WTC11 (cell line): ENCODE measurements at regions not wholly inside any gene's neighbourhood (a gene's known extent, or its start where the extent isn't known, plus 50 kb on each side); places are given as distances from the start of the nearest gene placed in this dataset.

Source experiments
- ATAC-seq: fragments of 200-7000 bp; cut with Tn5 transposase; 2 replicates; pipeline ENCODE4 v1.10.0; 2021; ENCODE audit warnings: mild to moderate bottlenecking, moderate library complexity
- CTCF ChIA-PET: fragments of 300-600 bp; sonication (Branson Sonifier 250); formaldehyde crosslinking; loops from one replicate; lab custom pipeline; 2021; ENCODE audit warnings: antibody characterized with exemption; lab: Charles Lee
- POLR2A ChIA-PET: fragments of 350-600 bp; sonication (Branson Sonifier 250); formaldehyde crosslinking; loops from one replicate; lab custom pipeline; 2021; ENCODE audit warnings: antibody characterized with exemption; lab: Charles Lee
- DNase-seq: peaks from one replicate; pipeline ENCODE4 v3.0.0; 2021; ENCODE audit warnings: low spot score
- H3K27ac Mint-ChIP-seq: 2 replicates; pipeline ENCODE4 v1.8.0; 2021; ENCODE audit warnings: mixed read lengths
- H3K27me3 Mint-ChIP-seq: 2 replicates; pipeline ENCODE4 v1.8.0; 2021; ENCODE audit warnings: low read depth, mild to moderate bottlenecking, moderate library complexity, mixed read lengths
- H3K36me3 Mint-ChIP-seq: 2 replicates; pipeline ENCODE4 v1.8.0; 2021; ENCODE audit warnings: mixed read lengths
- H3K4me1 Mint-ChIP-seq: 2 replicates; pipeline ENCODE4 v1.8.0; 2022; ENCODE audit warnings: mixed read lengths
- H3K4me3 Mint-ChIP-seq: 2 replicates; pipeline ENCODE4 v1.8.0; 2021; ENCODE audit warnings: mild to moderate bottlenecking, moderate library complexity, mixed read lengths
- H3K9me3 Mint-ChIP-seq: 2 replicates; pipeline ENCODE4 v1.8.0; 2021; ENCODE audit warnings: mixed read lengths
- AFF4 ChIP-seq: sonication (generic); formaldehyde crosslinking; IDR thresholded peaks from 2 replicates; pipeline ENCODE4 v1.8.1; 2023; ENCODE audit warnings: mild to moderate bottlenecking, missing genetic modification reagents, borderline replicate concordance
- AR ChIP-seq: fragments of 250-450 bp; sonication (Bioruptor Pico); IDR thresholded peaks from 2 replicates; pipeline ENCODE4 v1.9.0; 2021; ENCODE audit warnings: mild to moderate bottlenecking
- ATF1 ChIP-seq: sonication (generic); formaldehyde crosslinking; IDR thresholded peaks from 2 replicates; pipeline ENCODE4 v1.8.1; 2023; ENCODE audit warnings: mild to moderate bottlenecking, moderate library complexity, missing genetic modification reagents
- ATF6 ChIP-seq: sonication (generic); formaldehyde crosslinking; IDR thresholded peaks from 2 replicates; pipeline ENCODE4 v1.8.1; 2023; ENCODE audit warnings: mild to moderate bottlenecking, missing genetic modification reagents
- CDX4 ChIP-seq: fragments of 250-450 bp; sonication (Bioruptor Pico); IDR thresholded peaks from 2 replicates; pipeline ENCODE4 v1.9.0; 2021; ENCODE audit warnings: moderate library complexity, mild to moderate bottlenecking, inconsistent platforms, borderline replicate concordance
- E2F1 ChIP-seq: sonication (generic); formaldehyde crosslinking; IDR thresholded peaks from 2 replicates; pipeline ENCODE4 v1.8.0; 2022; ENCODE audit warnings: mild to moderate bottlenecking, missing genetic modification reagents
- ERG ChIP-seq: fragments of 250-450 bp; sonication (Bioruptor Pico); IDR thresholded peaks from 2 replicates; pipeline ENCODE4 v1.8.0; 2021; ENCODE audit warnings: mild to moderate bottlenecking
- FOXJ3 ChIP-seq: sonication (generic); formaldehyde crosslinking; IDR thresholded peaks from 2 replicates; pipeline ENCODE4 v1.9.0; 2021; ENCODE audit warnings: missing genetic modification reagents, mild to moderate bottlenecking, borderline replicate concordance
- FOXP1 ChIP-seq: sonication (generic); formaldehyde crosslinking; IDR thresholded peaks from 2 replicates; pipeline ENCODE4 v1.8.0; 2022; ENCODE audit warnings: missing genetic modification reagents, mild to moderate bottlenecking, moderate library complexity, borderline replicate concordance
- NFE2L1 ChIP-seq: sonication (generic); formaldehyde crosslinking; IDR thresholded peaks from 2 replicates; pipeline ENCODE4 v1.8.1; 2023; ENCODE audit warnings: missing genetic modification reagents
- OVOL2 ChIP-seq: fragments of 250-450 bp; sonication (Bioruptor Pico); IDR thresholded peaks from 2 replicates; pipeline ENCODE4 v1.9.0; 2021; ENCODE audit warnings: mild to moderate bottlenecking, borderline replicate concordance
- PRDM15 ChIP-seq: sonication (generic); formaldehyde crosslinking; IDR thresholded peaks from 2 replicates; pipeline ENCODE4 v1.8.0; 2022; ENCODE audit warnings: missing genetic modification reagents
- PRRX2 ChIP-seq: fragments of 250-450 bp; sonication (Bioruptor Pico); IDR thresholded peaks from 2 replicates; pipeline ENCODE4 v1.8.0; 2021; ENCODE audit warnings: mild to moderate bottlenecking
- SMAD3 ChIP-seq: sonication (generic); formaldehyde crosslinking; IDR thresholded peaks from 2 replicates; pipeline ENCODE4 v1.8.0; 2022; ENCODE audit warnings: missing genetic modification reagents, mild to moderate bottlenecking, borderline replicate concordance
- TP53 ChIP-seq: sonication (generic); formaldehyde crosslinking; IDR thresholded peaks from 2 replicates; pipeline ENCODE4 v1.8.1; 2023; ENCODE audit warnings: mild to moderate bottlenecking, missing genetic modification reagents
- USF1 ChIP-seq: sonication (generic); formaldehyde crosslinking; IDR thresholded peaks from 2 replicates; pipeline ENCODE4 v1.8.0; 2022; ENCODE audit warnings: mild to moderate bottlenecking, missing genetic modification reagents
- ZNF138 ChIP-seq: sonication (generic); formaldehyde crosslinking; conservative IDR thresholded peaks from 2 replicates; pipeline ENCODE4 v1.8.1; 2022; ENCODE audit warnings: mild to moderate bottlenecking, moderate library complexity, missing genetic modification reagents
- ZNF317 ChIP-seq: sonication (generic); formaldehyde crosslinking; IDR thresholded peaks from 2 replicates; pipeline ENCODE4 v1.8.1; 2023; ENCODE audit warnings: low read depth, mild to moderate bottlenecking, moderate library complexity, missing genetic modification reagents, borderline replicate concordance
- ZNF396 ChIP-seq: fragments of 250-450 bp; sonication (Bioruptor Pico); IDR thresholded peaks from 2 replicates; pipeline ENCODE4 v1.8.0; 2021; ENCODE audit warnings: mild to moderate bottlenecking, moderate library complexity, borderline replicate concordance

- TF ChIP-seq PRDM15 (CRISPR knock-in tag) (no peak), ATF1 (no peak), E2F1 (CRISPR knock-in tag) (no peak), ZNF317 (no peak), PRRX2 (CRISPR knock-in tag) (no peak), OVOL2 (CRISPR knock-in tag) (no peak), NFE2L1 (CRISPR knock-in tag) (no peak), USF1 (no peak), TP53 (CRISPR knock-in tag) (no peak), ZNF138 (CRISPR knock-in tag) (no peak)
Measured at GRCh38 chr14:31986405-31986804, 90.7 kb upstream of the ARHGAP5 start (continued).

GRCh38 chr14:31987721-31988120, 89.4 kb upstream of the ARHGAP5 start:
- H3K4me3 Mint-ChIP-seq, result no peak overlapping the region
- no peak overlapping the region for H3K27ac Mint-ChIP-seq
- peaks cover 12% of the 10 kb centered on the region for H3K9me3 Mint-ChIP-seq
- ChIA-PET POLR2A (no interaction called here), CTCF (no interaction called here)
- H3K36me3 Mint-ChIP-seq, result peaks cover 6% of the 10 kb centered on the region
- 0 out of 2 replicates have a peak, but pooled peaks cover 2% of the 10 kb centered on the region for H3K27me3 Mint-ChIP-seq
- peaks cover 19% of the 10 kb centered on the region for H3K4me1 Mint-ChIP-seq
- no peak for DNase-seq
- no peak for ATAC-seq
- TF ChIP-seq AR (CRISPR knock-in tag), result no peak
- TF ChIP-seq ERG (CRISPR knock-in tag), result no peak
- TF ChIP-seq SMAD3, result no peak
- no peak for TF ChIP-seq ATF6 (CRISPR knock-in tag)
- no peak for TF ChIP-seq PRRX2 (CRISPR knock-in tag)
- TF ChIP-seq AFF4 (CRISPR knock-in tag), result no peak
- TF ChIP-seq FOXJ3 (CRISPR knock-in tag), result no peak
- TF ChIP-seq ZNF396, result no peak
- no peak for TF ChIP-seq OVOL2 (CRISPR knock-in tag)
- TF ChIP-seq FOXP1 (CRISPR knock-in tag), result no peak
- no peak for TF ChIP-seq CDX4 (CRISPR knock-in tag)
